B cell (primary cell): ENCODE measurements at regions not wholly inside any gene's neighbourhood (a gene's known extent, or its start where the extent isn't known, plus 50 kb on each side); places are given as distances from the start of the nearest gene placed in this dataset.

Experiments used
- CTCF ChIP-seq: fragments of 200-600 bp; IDR thresholded peaks from one replicate; pipeline ENCODE4 v1.8.0; 2022; ENCODE audit warnings: antibody characterized with exemption, mild to moderate bottlenecking
- EZH2 ChIP-seq: IDR thresholded peaks from 2 replicates; pipeline ENCODE4 v1.6.1; 2012; ENCODE audit warnings: borderline replicate concordance, low read depth, mild to moderate bottlenecking, moderate library complexity, low read length; ENCODE audit not compliant: insufficient read depth, poor library complexity, severe bottlenecking

GRCh38 chr11:23087407-23087806, 227.1 kb upstream of the CCDC179 start:
- TF ChIP-seq CTCF (no peak), EZH2 (no peak)
